Trophoblast cell (in vitro differentiated cells and primary cell): ENCODE measurements at regions not wholly inside any gene's neighbourhood (a gene's known extent, or its start where the extent isn't known, plus 50 kb on each side); places are given as distances from the start of the nearest gene placed in this dataset.

Experiments
- DNase-seq, 2 donors: peaks; one replicate each; pipeline ENCODE4 v3.0.0-alpha.2; 2016
- H2AFZ ChIP-seq: 2 replicates; pipeline ENCODE4 v1.6.1; 2013; ENCODE audit warnings: low read length, moderate library complexity, mild to moderate bottlenecking; ENCODE audit not compliant: insufficient read depth, poor library complexity
- H2AK5ac ChIP-seq: 2 replicates; pipeline ENCODE4 v1.6.1; 2013; ENCODE audit warnings: mild to moderate bottlenecking, low read length
- H2BK120ac ChIP-seq: 2 replicates; pipeline ENCODE4 v1.6.1; 2013; ENCODE audit warnings: low read length, mild to moderate bottlenecking, moderate library complexity; ENCODE audit not compliant: insufficient read depth, poor library complexity
- H2BK12ac ChIP-seq: 2 replicates; pipeline ENCODE4 v1.6.1; 2013; ENCODE audit warnings: mild to moderate bottlenecking, low read length, moderate library complexity
- H2BK5ac ChIP-seq: 2 replicates; pipeline ENCODE4 v1.6.1; 2013; ENCODE audit warnings: low read length, low read depth, moderate library complexity, mild to moderate bottlenecking; ENCODE audit not compliant: poor library complexity
- H3K14ac ChIP-seq: 2 replicates; pipeline ENCODE4 v1.6.1; 2013; ENCODE audit warnings: mild to moderate bottlenecking, low read length
- H3K18ac ChIP-seq: 2 replicates; pipeline ENCODE4 v1.6.1; 2013; ENCODE audit warnings: mild to moderate bottlenecking, low read length
- H3K23ac ChIP-seq: 2 replicates; pipeline ENCODE4 v1.6.1; 2013; ENCODE audit warnings: low read length
- H3K27ac ChIP-seq: 2 replicates; pipeline ENCODE4 v1.5.1; 2013; ENCODE audit warnings: low read depth, mild to moderate bottlenecking, inconsistent platforms, low read length, moderate library complexity
- H3K27me3 ChIP-seq: 2 replicates; pipeline ENCODE4 v1.6.1; 2013; ENCODE audit warnings: inconsistent platforms, mild to moderate bottlenecking, low read length, moderate library complexity; ENCODE audit not compliant: insufficient read depth
- H3K36me3 ChIP-seq, 2 experiments: 1 replicate in 1 of 2; 2 replicates in 1 of 2; pipeline ENCODE4 v1.6.1; 2013; ENCODE audit warnings: low read length in 2 of 2, mild to moderate bottlenecking in 2 of 2, moderate library complexity in 1 of 2; ENCODE audit not compliant: insufficient read depth in 2 of 2, control insufficient read depth in 1 of 2
- H3K4ac ChIP-seq: 2 replicates; pipeline ENCODE4 v1.6.1; 2013; ENCODE audit warnings: low read depth, mild to moderate bottlenecking, low read length, moderate library complexity
- H3K4me1 ChIP-seq, 2 experiments: 1 replicate in 1 of 2; 2 replicates in 1 of 2; pipeline ENCODE4 v1.6.1; 2013; ENCODE audit warnings: low read length in 2 of 2, mild to moderate bottlenecking in 2 of 2, moderate library complexity in 1 of 2; ENCODE audit not compliant: insufficient read depth in 2 of 2, control insufficient read depth in 1 of 2
- H3K4me2 ChIP-seq: 2 replicates; pipeline ENCODE4 v1.6.1; 2013; ENCODE audit warnings: inconsistent platforms, mild to moderate bottlenecking, low read length, moderate library complexity
- H3K4me3 ChIP-seq: 2 replicates; pipeline ENCODE4 v1.5.1; 2013; ENCODE audit warnings: mild to moderate bottlenecking, low read depth, low read length, inconsistent platforms
- H3K79me1 ChIP-seq: one replicate; pipeline ENCODE4 v1.6.1; 2013; ENCODE audit warnings: low read length
- H3K79me2 ChIP-seq: 2 replicates; pipeline ENCODE4 v1.6.1; 2013; ENCODE audit warnings: low read length, mild to moderate bottlenecking; ENCODE audit not compliant: control insufficient read depth, insufficient read depth, poor library complexity
- H3K9ac ChIP-seq: 2 replicates; pipeline ENCODE4 v1.6.1; 2013; ENCODE audit warnings: mild to moderate bottlenecking, low read length
- H3K9me3 ChIP-seq: 2 replicates; pipeline ENCODE4 v1.6.1; 2013; ENCODE audit warnings: low read depth, mild to moderate bottlenecking, control low read depth, inconsistent platforms, low read length; ENCODE audit not compliant: insufficient read depth
- H4K12ac ChIP-seq: 2 replicates; pipeline ENCODE4 v1.6.1; 2013; ENCODE audit warnings: low read depth, mild to moderate bottlenecking, low read length, moderate library complexity
- H4K8ac ChIP-seq: 2 replicates; pipeline ENCODE4 v1.6.1; 2013; ENCODE audit warnings: low read depth, mild to moderate bottlenecking, low read length, moderate library complexity
- H4K91ac ChIP-seq: one replicate; pipeline ENCODE4 v1.6.1; 2013; ENCODE audit warnings: low read depth, mild to moderate bottlenecking, low read length, moderate library complexity
- WGBS: extraction: QIAGEN DNeasy Blood & Tissue Kit; methylation state at CpG from one replicate; pipeline ENCODE4 v1.1.7; 2013; ENCODE audit warnings: missing lambda C conversion rate; ENCODE audit not compliant: insufficient read length, insufficient coverage; ENCODE audit errors: extremely low coverage; 5-methylcytosine and 5-hydroxymethylcytosine counted together

GRCh38 chr5:142396436-142397038, 71.7 kb upstream of the SPRY4 start:
- no peak overlapping the region for H3K23ac ChIP-seq
- no peak overlapping the region for H3K4me3 ChIP-seq
- no CpG with 5 or more reads among the region's 2 CpGs for WGBS
- H4K91ac ChIP-seq, result no peak overlapping the region
- no peak overlapping the region for H3K9ac ChIP-seq
- no peak overlapping the region for H2BK12ac ChIP-seq
- H3K4ac ChIP-seq, result no peak overlapping the region
- H3K79me1 ChIP-seq, result no peaks in the 10 kb centered on the region
- no peaks in the 10 kb centered on the region for H3K79me2 ChIP-seq
- H3K9me3 ChIP-seq, result peaks cover 9% of the 10 kb centered on the region
- no peak overlapping the region for H4K8ac ChIP-seq
- no peak overlapping the region for H2AK5ac ChIP-seq
- H3K18ac ChIP-seq, result no peak overlapping the region
- H3K4me1 ChIP-seq, result no peaks in the 10 kb centered on the region
- no peak overlapping the region for H3K27ac ChIP-seq
- no peak overlapping the region for H4K12ac ChIP-seq
- H2AFZ ChIP-seq, result no peak overlapping the region
- H3K14ac ChIP-seq, result no peak overlapping the region
- H2BK120ac ChIP-seq, result no peak overlapping the region
- H3K4me2 ChIP-seq, result no peak overlapping the region
- no peak overlapping the region for H2BK5ac ChIP-seq
- DNase-seq, result no peak
- H3K36me3 ChIP-seq, result no peaks in the 10 kb centered on the region
- H3K27me3 ChIP-seq, result peaks cover 3% of the 10 kb centered on the region

- H3K14ac ChIP-seq, result no peak overlapping the region
- no peaks in the 10 kb centered on the region for H3K36me3 ChIP-seq
- H3K23ac ChIP-seq, result no peak overlapping the region
- H3K27ac ChIP-seq, result no peak overlapping the region
- H3K4me3 ChIP-seq, result no peak overlapping the region
- no peaks in the 10 kb centered on the region for H3K79me1 ChIP-seq
- DNase-seq, result no peak
- H3K18ac ChIP-seq, result no peak overlapping the region
- H2BK12ac ChIP-seq, result no peak overlapping the region
- H2BK120ac ChIP-seq, result no peak overlapping the region
- H3K4ac ChIP-seq, result no peak overlapping the region
- no peaks in the 10 kb centered on the region for H3K4me1 ChIP-seq
- H2BK5ac ChIP-seq, result no peak overlapping the region
- no peak overlapping the region for H2AK5ac ChIP-seq
- H3K4me2 ChIP-seq, result no peak overlapping the region
- no peak overlapping the region for H2AFZ ChIP-seq
- no peak overlapping the region for H3K9ac ChIP-seq
- H3K9me3 ChIP-seq, result peaks cover 9% of the 10 kb centered on the region
- no peak overlapping the region for H4K12ac ChIP-seq
- peaks cover 3% of the 10 kb centered on the region for H3K27me3 ChIP-seq
- WGBS, result no CpG with 5 or more reads among the region's 4 CpGs
- H3K79me2 ChIP-seq, result no peaks in the 10 kb centered on the region
- no peak overlapping the region for H4K8ac ChIP-seq
- no peak overlapping the region for H4K91ac ChIP-seq
Observed at GRCh38 chr5:142395334-142395733, 70.5 kb upstream of the SPRY4 start.

GRCh38 chr5:142391058-142391845, 66.4 kb upstream of the SPRY4 start:
- no peak for DNase-seq
- Histone ChIP-seq H2BK5ac (no peak overlapping the region), H4K91ac (no peak overlapping the region), H3K79me2 (no peaks in the 10 kb centered on the region), H3K23ac (no peak overlapping the region), H2BK12ac (no peak overlapping the region), H3K9me3 (peaks cover 9% of the 10 kb centered on the region), H3K4me3 (no peak overlapping the region), H3K4ac (no peak overlapping the region), H3K36me3 (no peaks in the 10 kb centered on the region), H3K18ac (no peak overlapping the region), H4K8ac (no peak overlapping the region), H3K4me1 (peaks cover 0 to 2% of the 10 kb centered on the region in 2 experiments), H2AFZ (no peak overlapping the region), H3K4me2 (no peak overlapping the region), H3K14ac (no peak overlapping the region), H2AK5ac (no peak overlapping the region), H3K27ac (no peak overlapping the region), H3K9ac (no peak overlapping the region), H3K79me1 (no peaks in the 10 kb centered on the region), H4K12ac (no peak overlapping the region), H2BK120ac (no peak overlapping the region), H3K27me3 (no peaks in the 10 kb centered on the region)
- WGBS, result no CpG with 5 or more reads among the region's 8 CpGs

GRCh38 chr5:142390334-142390733, 65.5 kb upstream of the SPRY4 start:
- no peaks in the 10 kb centered on the region for H3K36me3 ChIP-seq
- no peak overlapping the region for H2BK5ac ChIP-seq
- H3K4me2 ChIP-seq, result no peak overlapping the region
- no peaks in the 10 kb centered on the region for H3K27me3 ChIP-seq
- no peak overlapping the region for H3K9ac ChIP-seq
- H3K9me3 ChIP-seq, result peaks cover 6% of the 10 kb centered on the region
- no peak overlapping the region for H3K4me3 ChIP-seq
- no CpG with 5 or more reads among the region's 3 CpGs for WGBS
- no peak overlapping the region for H3K23ac ChIP-seq
- no peak overlapping the region for H3K4ac ChIP-seq
- no peak overlapping the region for H4K12ac ChIP-seq
- no peak overlapping the region for H2BK120ac ChIP-seq
- H2BK12ac ChIP-seq, result no peak overlapping the region
- no peaks in the 10 kb centered on the region for H3K79me2 ChIP-seq
- no peak for DNase-seq
- H3K18ac ChIP-seq, result no peak overlapping the region
- peaks cover 0 to 2% of the 10 kb centered on the region in 2 experiments for H3K4me1 ChIP-seq
- H4K91ac ChIP-seq, result no peak overlapping the region
- H3K27ac ChIP-seq, result no peak overlapping the region
- no peak overlapping the region for H3K14ac ChIP-seq
- no peaks in the 10 kb centered on the region for H3K79me1 ChIP-seq
- H2AK5ac ChIP-seq, result no peak overlapping the region
- no peak overlapping the region for H4K8ac ChIP-seq
- no peak overlapping the region for H2AFZ ChIP-seq
